ENCODE measurements at regions not wholly inside any gene's neighbourhood (a gene's known extent, or its start where the extent isn't known, plus 50 kb on each side); places are given as distances from the start of the nearest gene placed in this dataset.

GRCh38 chrX:139112432-139112831 is 400.9 kb upstream of the FGF13 start:
- H3K9me3 ChIP-seq (ENCODE audit: low read length) = no peaks in the 10 kb centered on the region
- no peak overlapping the region for H3K4me3 ChIP-seq (ENCODE audit: low read depth in 1 of 2, low read length in 2 of 2)
- H3K27me3 ChIP-seq (ENCODE audit: control insufficient read depth in 1 of 2, insufficient read depth in 2 of 2, low read length in 2 of 2) = no peaks in the 10 kb centered on the region
- H3K4me1 ChIP-seq (ENCODE audit: insufficient read depth, low read length) = peaks cover 14% of the 10 kb centered on the region
- no peak overlapping the region for H3K27ac ChIP-seq (ENCODE audit: low read depth, low read length)
- H3K9ac ChIP-seq (ENCODE audit: low read length) = no peak overlapping the region
- no peaks in the 10 kb centered on the region for H3K36me3 ChIP-seq (ENCODE audit: insufficient read depth, low read length)

- Histone ChIP-seq H3K27ac (ENCODE audit: low read depth, low read length) (no peak overlapping the region), H3K27me3 (ENCODE audit: control insufficient read depth in 1 of 2, insufficient read depth in 2 of 2, low read length in 2 of 2) (no peaks in the 10 kb centered on the region), H3K9ac (ENCODE audit: low read length) (no peak overlapping the region), H3K4me1 (ENCODE audit: insufficient read depth, low read length) (peaks cover 5% of the 10 kb centered on the region), H3K36me3 (ENCODE audit: insufficient read depth, low read length) (no peaks in the 10 kb centered on the region), H3K4me3 (ENCODE audit: low read depth in 1 of 2, low read length in 2 of 2) (no peak overlapping the region), H3K9me3 (ENCODE audit: low read length) (no peaks in the 10 kb centered on the region)
Observed at GRCh38 chrX:139106069-139106468, 394.6 kb upstream of the FGF13 start.

- no peak overlapping the region for H3K27ac ChIP-seq (ENCODE audit: low read depth, low read length)
- H3K9me3 ChIP-seq (ENCODE audit: low read length) = no peaks in the 10 kb centered on the region
- no peaks in the 10 kb centered on the region for H3K4me1 ChIP-seq (ENCODE audit: insufficient read depth, low read length)
- H3K36me3 ChIP-seq (ENCODE audit: insufficient read depth, low read length) = no peaks in the 10 kb centered on the region
- no peak overlapping the region for H3K4me3 ChIP-seq (ENCODE audit: low read depth in 1 of 2, low read length in 2 of 2)
- no peak overlapping the region for H3K9ac ChIP-seq (ENCODE audit: low read length)
- H3K27me3 ChIP-seq (ENCODE audit: control insufficient read depth in 1 of 2, insufficient read depth in 2 of 2, low read length in 2 of 2) = no peaks in the 10 kb centered on the region
Observed at GRCh38 chrX:139094671-139095592, 383.4 kb upstream of the FGF13 start.

- Histone ChIP-seq H3K27me3 (ENCODE audit: control insufficient read depth in 1 of 2, insufficient read depth in 2 of 2, low read length in 2 of 2) (no peaks in the 10 kb centered on the region), H3K9me3 (ENCODE audit: low read length) (no peaks in the 10 kb centered on the region), H3K36me3 (ENCODE audit: insufficient read depth, low read length) (no peaks in the 10 kb centered on the region), H3K4me1 (ENCODE audit: insufficient read depth, low read length) (no peaks in the 10 kb centered on the region), H3K4me3 (ENCODE audit: low read depth in 1 of 2, low read length in 2 of 2) (no peak overlapping the region), H3K27ac (ENCODE audit: low read depth, low read length) (no peak overlapping the region), H3K9ac (ENCODE audit: low read length) (no peak overlapping the region)
Observed at GRCh38 chrX:139093201-139093600, 381.7 kb upstream of the FGF13 start.

GRCh38 chrX:139091878-139092277 is 380.4 kb upstream of the FGF13 start:
- Histone ChIP-seq H3K27me3 (ENCODE audit: control insufficient read depth in 1 of 2, insufficient read depth in 2 of 2, low read length in 2 of 2) (no peaks in the 10 kb centered on the region), H3K36me3 (ENCODE audit: insufficient read depth, low read length) (no peaks in the 10 kb centered on the region), H3K27ac (ENCODE audit: low read depth, low read length) (no peak overlapping the region), H3K9me3 (ENCODE audit: low read length) (no peaks in the 10 kb centered on the region), H3K9ac (ENCODE audit: low read length) (no peak overlapping the region), H3K4me1 (ENCODE audit: insufficient read depth, low read length) (no peaks in the 10 kb centered on the region), H3K4me3 (ENCODE audit: low read depth in 1 of 2, low read length in 2 of 2) (no peak overlapping the region)

- Histone ChIP-seq H3K27ac (ENCODE audit: low read depth, low read length) (no peak overlapping the region), H3K9me3 (ENCODE audit: low read length) (no peaks in the 10 kb centered on the region), H3K4me3 (ENCODE audit: low read depth in 1 of 2, low read length in 2 of 2) (no peak overlapping the region), H3K4me1 (ENCODE audit: insufficient read depth, low read length) (no peaks in the 10 kb centered on the region), H3K36me3 (ENCODE audit: insufficient read depth, low read length) (no peaks in the 10 kb centered on the region), H3K27me3 (ENCODE audit: control insufficient read depth in 1 of 2, insufficient read depth in 2 of 2, low read length in 2 of 2) (no peaks in the 10 kb centered on the region), H3K9ac (ENCODE audit: low read length) (no peak overlapping the region)
Observed at GRCh38 chrX:139091066-139091465, 379.5 kb upstream of the FGF13 start.

GRCh38 chrX:139086246-139086645 is 374.7 kb upstream of the FGF13 start:
- no peak overlapping the region for H3K27ac ChIP-seq (ENCODE audit: low read depth, low read length)
- H3K9me3 ChIP-seq (ENCODE audit: low read length) = no peaks in the 10 kb centered on the region
- no peaks in the 10 kb centered on the region for H3K4me1 ChIP-seq (ENCODE audit: insufficient read depth, low read length)
- no peak overlapping the region for H3K4me3 ChIP-seq (ENCODE audit: low read depth in 1 of 2, low read length in 2 of 2)
- H3K27me3 ChIP-seq (ENCODE audit: control insufficient read depth in 1 of 2, insufficient read depth in 2 of 2, low read length in 2 of 2) = no peaks in the 10 kb centered on the region
- no peaks in the 10 kb centered on the region for H3K36me3 ChIP-seq (ENCODE audit: insufficient read depth, low read length)
- no peak overlapping the region for H3K9ac ChIP-seq (ENCODE audit: low read length)

GRCh38 chrX:139085404-139085803 is 373.9 kb upstream of the FGF13 start:
- Histone ChIP-seq H3K9ac (ENCODE audit: low read length) (no peak overlapping the region), H3K36me3 (ENCODE audit: insufficient read depth, low read length) (no peaks in the 10 kb centered on the region), H3K4me1 (ENCODE audit: insufficient read depth, low read length) (no peaks in the 10 kb centered on the region), H3K4me3 (ENCODE audit: low read depth in 1 of 2, low read length in 2 of 2) (no peak overlapping the region), H3K9me3 (ENCODE audit: low read length) (no peaks in the 10 kb centered on the region), H3K27ac (ENCODE audit: low read depth, low read length) (no peak overlapping the region), H3K27me3 (ENCODE audit: control insufficient read depth in 1 of 2, insufficient read depth in 2 of 2, low read length in 2 of 2) (no peaks in the 10 kb centered on the region)

GRCh38 chrX:139083191-139083590 is 371.7 kb upstream of the FGF13 start:
- Histone ChIP-seq H3K36me3 (ENCODE audit: insufficient read depth, low read length) (no peaks in the 10 kb centered on the region), H3K4me1 (ENCODE audit: insufficient read depth, low read length) (no peaks in the 10 kb centered on the region), H3K4me3 (ENCODE audit: low read depth in 1 of 2, low read length in 2 of 2) (no peak overlapping the region), H3K27ac (ENCODE audit: low read depth, low read length) (no peak overlapping the region), H3K9ac (ENCODE audit: low read length) (no peak overlapping the region), H3K27me3 (ENCODE audit: control insufficient read depth in 1 of 2, insufficient read depth in 2 of 2, low read length in 2 of 2) (no peaks in the 10 kb centered on the region), H3K9me3 (ENCODE audit: low read length) (no peaks in the 10 kb centered on the region)

- no peaks in the 10 kb centered on the region for H3K4me1 ChIP-seq (ENCODE audit: insufficient read depth, low read length)
- no peaks in the 10 kb centered on the region for H3K27me3 ChIP-seq (ENCODE audit: control insufficient read depth in 1 of 2, insufficient read depth in 2 of 2, low read length in 2 of 2)
- no peak overlapping the region for H3K4me3 ChIP-seq (ENCODE audit: low read depth in 1 of 2, low read length in 2 of 2)
- H3K9me3 ChIP-seq (ENCODE audit: low read length) = no peaks in the 10 kb centered on the region
- H3K36me3 ChIP-seq (ENCODE audit: insufficient read depth, low read length) = no peaks in the 10 kb centered on the region
- H3K9ac ChIP-seq (ENCODE audit: low read length) = no peak overlapping the region
- H3K27ac ChIP-seq (ENCODE audit: low read depth, low read length) = no peak overlapping the region
Observed at GRCh38 chrX:139081965-139082364, 370.4 kb upstream of the FGF13 start.

- Histone ChIP-seq H3K9ac (ENCODE audit: low read length) (no peak overlapping the region), H3K36me3 (ENCODE audit: insufficient read depth, low read length) (no peaks in the 10 kb centered on the region), H3K4me1 (ENCODE audit: insufficient read depth, low read length) (no peaks in the 10 kb centered on the region), H3K27ac (ENCODE audit: low read depth, low read length) (no peak overlapping the region), H3K9me3 (ENCODE audit: low read length) (no peaks in the 10 kb centered on the region), H3K27me3 (ENCODE audit: control insufficient read depth in 1 of 2, insufficient read depth in 2 of 2, low read length in 2 of 2) (no peaks in the 10 kb centered on the region), H3K4me3 (ENCODE audit: low read depth in 1 of 2, low read length in 2 of 2) (no peak overlapping the region)
Observed at GRCh38 chrX:139079789-139080188, 368.3 kb upstream of the FGF13 start.

GRCh38 chrX:139078761-139079280 is 367.3 kb upstream of the FGF13 start:
- H3K9me3 ChIP-seq (ENCODE audit: low read length) = no peaks in the 10 kb centered on the region
- H3K4me3 ChIP-seq (ENCODE audit: low read depth in 1 of 2, low read length in 2 of 2) = no peak overlapping the region
- H3K9ac ChIP-seq (ENCODE audit: low read length) = no peak overlapping the region
- H3K27ac ChIP-seq (ENCODE audit: low read depth, low read length) = no peak overlapping the region
- no peaks in the 10 kb centered on the region for H3K4me1 ChIP-seq (ENCODE audit: insufficient read depth, low read length)
- no peaks in the 10 kb centered on the region for H3K27me3 ChIP-seq (ENCODE audit: control insufficient read depth in 1 of 2, insufficient read depth in 2 of 2, low read length in 2 of 2)
- H3K36me3 ChIP-seq (ENCODE audit: insufficient read depth, low read length) = no peaks in the 10 kb centered on the region

Data from muscle layer of colon (tissue), 2 donors.